ENCODE measurements at regions not wholly inside any gene's neighbourhood (a gene's known extent, or its start where the extent isn't known, plus 50 kb on each side); places are given as distances from the start of the nearest gene placed in this dataset.

DNA sequence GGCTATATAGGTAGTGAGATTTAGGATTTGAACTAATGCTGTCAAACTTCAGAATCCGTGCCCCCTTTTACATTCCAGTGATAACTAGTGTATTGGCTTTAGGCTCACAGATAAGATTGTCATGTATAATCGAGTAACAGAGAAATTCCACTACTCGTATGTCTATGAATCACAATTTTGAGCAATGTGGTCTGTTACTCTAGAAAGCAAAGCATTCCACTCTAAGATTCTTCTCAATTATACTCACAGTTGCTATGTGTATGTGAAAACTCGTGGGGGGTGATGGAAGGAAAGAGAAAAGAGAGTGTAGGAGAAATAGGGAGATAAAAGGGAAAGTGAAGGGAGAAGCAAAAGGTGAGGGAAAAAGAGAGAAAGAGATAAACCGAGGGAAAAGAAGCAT lies 1175.1 kb upstream of the GOT2 start (continued):
- TF ChIP-seq, protein P1, sequence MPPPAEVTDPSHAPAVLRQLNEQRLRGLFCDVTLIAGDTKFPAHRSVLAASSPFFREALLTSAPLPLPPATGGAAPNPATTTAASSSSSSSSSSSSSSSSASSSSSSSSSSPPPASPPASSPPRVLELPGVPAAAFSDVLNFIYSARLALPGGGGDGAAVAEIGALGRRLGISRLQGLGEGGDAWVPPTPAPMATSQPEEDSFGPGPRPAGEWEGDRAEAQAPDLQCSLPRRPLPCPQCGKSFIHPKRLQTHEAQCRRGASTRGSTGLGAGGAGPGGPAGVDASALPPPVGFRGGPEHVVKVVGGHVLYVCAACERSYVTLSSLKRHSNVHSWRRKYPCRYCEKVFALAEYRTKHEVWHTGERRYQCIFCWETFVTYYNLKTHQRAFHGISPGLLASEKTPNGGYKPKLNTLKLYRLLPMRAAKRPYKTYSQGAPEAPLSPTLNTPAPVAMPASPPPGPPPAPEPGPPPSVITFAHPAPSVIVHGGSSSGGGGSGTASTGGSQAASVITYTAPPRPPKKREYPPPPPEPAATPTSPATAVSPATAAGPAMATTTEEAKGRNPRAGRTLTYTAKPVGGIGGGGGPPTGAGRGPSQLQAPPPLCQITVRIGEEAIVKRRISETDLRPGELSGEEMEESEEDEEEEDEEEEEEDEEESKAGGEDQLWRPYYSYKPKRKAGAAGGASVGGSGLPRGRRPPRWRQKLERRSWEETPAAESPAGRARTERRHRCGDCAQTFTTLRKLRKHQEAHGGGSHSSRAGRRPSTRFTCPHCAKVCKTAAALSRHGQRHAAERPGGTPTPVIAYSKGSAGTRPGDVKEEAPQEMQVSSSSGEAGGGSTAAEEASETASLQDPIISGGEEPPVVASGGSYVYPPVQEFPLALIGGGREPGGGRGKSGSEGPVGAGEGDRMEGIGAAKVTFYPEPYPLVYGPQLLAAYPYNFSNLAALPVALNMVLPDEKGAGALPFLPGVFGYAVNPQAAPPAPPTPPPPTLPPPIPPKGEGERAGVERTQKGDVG (CRISPR knock-in tag; IDR thresholded peaks at IDR 0.05; ENCODE audit: borderline replicate concordance) = no peak
- TF ChIP-seq ZUFSP (CRISPR knock-in tag; IDR thresholded peaks at IDR 0.05; ENCODE audit: borderline replicate concordance) (no peak), JUND (CRISPR knock-in tag; IDR thresholded peaks at IDR 0.05) (no peak), ZNF296 (CRISPR knock-in tag; conservative IDR thresholded peaks at IDR 0.05) (no peak)

- no TSS peak for BruUV-seq (replicated peaks)
- CTCF ChIA-PET (ENCODE audit: low intra/inter-chr PET ratio, low total read pairs) = no interaction called here
- TF ChIP-seq NR2C2 (CRISPR knock-in tag; IDR thresholded peaks at IDR 0.05; ENCODE audit: borderline replicate concordance) (no peak), IRF9 (CRISPR knock-in tag; IDR thresholded peaks at IDR 0.05; ENCODE audit: borderline replicate concordance) (no peak), SMYD3 (CRISPR knock-in tag; IDR thresholded peaks at IDR 0.05) (no peak), ZNF432 (CRISPR knock-in tag; IDR thresholded peaks at IDR 0.05; ENCODE audit: borderline replicate concordance) (no peak), DDIT3 (CRISPR knock-in tag; IDR thresholded peaks at IDR 0.05) (no peak), ZBTB14 (CRISPR knock-in tag; IDR thresholded peaks at IDR 0.05) (no peak), ZNF44 (CRISPR knock-in tag; IDR thresholded peaks at IDR 0.05) (no peak)
Measured at GRCh38 chr16:59907611-59908010, 1173.5 kb upstream of the GOT2 start.

More at GRCh38 chr16:59907611-59908010, 1173.5 kb upstream of the GOT2 start:
- H3K4me3 ChIP-seq (replicated peaks in 1 of 3; ENCODE audit: insufficient read depth in 1 of 3, low read depth in 2 of 3, low read length in 3 of 3) = no peak overlapping the region
- no peaks in the 10 kb centered on the region for H4K20me1 ChIP-seq (ENCODE audit: insufficient read depth, low read length)
- 4% methylated on average over 4 of the region's 4 CpGs for WGBS (ENCODE audit: low lambda C conversion rate)
- H3K79me2 ChIP-seq (ENCODE audit: insufficient read depth, low read length) = no peaks in the 10 kb centered on the region
- no peaks in the 10 kb centered on the region for H3K27me3 ChIP-seq (ENCODE audit: control insufficient read depth in 1 of 2, insufficient read depth in 2 of 2, low read length in 2 of 2)
- intact Hi-C loops (cut with micrococcal nuclease; ENCODE audit: unreplicated experiment) (no loop called here), in situ Hi-C loops (cut with HindIII; ENCODE audit: extremely low pct_ligation_motif_present, low pct_unique_long_range_greater_than_20kb) (no loop called here)
- ATAC-seq (no peak), DNase-seq (ENCODE audit: low spot score) (no peak), FAIRE-seq (no peak)
- POLR2A ChIA-PET = no interaction called here
- no peak overlapping the region for H2AFZ ChIP-seq (ENCODE audit: low read length)
- H3K9me3 ChIP-seq (ENCODE audit: low read length) = peaks cover 48% of the 10 kb centered on the region
- H3K4me1 ChIP-seq (ENCODE audit: insufficient read depth, low read length) = no peaks in the 10 kb centered on the region
- no peak overlapping the region for H3K9ac ChIP-seq (ENCODE audit: insufficient read depth, low read depth, low read length)
- no peaks in the 10 kb centered on the region for H3K36me3 ChIP-seq (replicated peaks in 1 of 2; ENCODE audit: control insufficient read depth in 1 of 2, insufficient read depth in 2 of 2, low read length in 2 of 2)
- H3K27ac ChIP-seq (ENCODE audit: extremely low read length, insufficient read depth, low read length) = no peak overlapping the region
- no peak overlapping the region for H3K4me2 ChIP-seq (ENCODE audit: low read depth, low read length)

Data from HepG2 (cell line).